Pons (tissue), 1 donor: ENCODE measurements at regions not wholly inside any gene's neighbourhood (a gene's known extent, or its start where the extent isn't known, plus 50 kb on each side); places are given as distances from the start of the nearest gene placed in this dataset.

Source experiments
- DNase-seq: peaks from one replicate; pipeline ENCODE4 v3.0.0-alpha.2; 2016; ENCODE audit warnings: low spot score

DNA sequence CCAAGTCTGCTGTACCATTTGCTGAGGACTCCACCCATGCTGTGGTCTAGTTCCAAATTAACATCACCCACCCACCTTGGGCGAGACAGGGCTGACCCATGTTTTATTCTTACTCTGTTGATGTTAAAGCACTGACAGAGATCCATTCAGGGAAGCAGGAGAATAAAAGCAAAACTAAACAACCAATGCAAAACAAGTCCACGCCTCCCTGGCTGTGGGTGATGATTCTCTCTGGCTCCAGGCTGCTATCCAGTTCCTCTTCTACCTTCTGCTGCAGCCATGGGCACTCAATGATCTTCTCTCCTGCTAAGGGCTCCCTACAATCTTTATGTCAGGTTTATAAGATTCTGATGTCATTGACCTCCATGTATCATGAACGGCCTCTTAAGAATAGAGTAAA lies 786.6 kb upstream of the ID2 start:
- no peak for DNase-seq

DNA sequence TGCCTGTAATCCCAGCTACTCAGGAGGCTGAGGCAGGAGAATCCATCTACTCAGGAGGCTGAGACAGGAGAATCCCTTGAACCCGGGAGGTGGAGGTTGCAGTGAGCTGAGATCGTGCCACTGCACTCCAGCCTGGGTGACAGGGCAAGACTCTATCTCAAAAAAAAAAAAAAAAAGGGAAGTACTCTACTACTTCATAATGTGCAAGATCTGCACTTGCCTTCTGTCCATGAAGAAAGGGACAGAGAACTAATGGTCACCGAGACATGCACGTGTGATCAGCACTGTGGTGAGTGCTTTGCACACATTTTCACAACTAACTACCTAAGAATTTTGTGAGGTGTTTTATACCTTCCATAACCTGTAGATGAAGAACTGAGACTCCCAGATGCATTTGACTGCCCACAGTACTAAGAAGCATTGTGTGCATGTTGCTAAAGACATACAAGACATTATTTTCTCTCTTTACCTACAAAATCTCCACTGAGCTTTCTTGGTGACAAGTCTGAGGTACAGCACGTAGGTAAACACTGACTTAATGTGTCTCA lies 784.8 kb upstream of the ID2 start:
- no peak for DNase-seq

DNA sequence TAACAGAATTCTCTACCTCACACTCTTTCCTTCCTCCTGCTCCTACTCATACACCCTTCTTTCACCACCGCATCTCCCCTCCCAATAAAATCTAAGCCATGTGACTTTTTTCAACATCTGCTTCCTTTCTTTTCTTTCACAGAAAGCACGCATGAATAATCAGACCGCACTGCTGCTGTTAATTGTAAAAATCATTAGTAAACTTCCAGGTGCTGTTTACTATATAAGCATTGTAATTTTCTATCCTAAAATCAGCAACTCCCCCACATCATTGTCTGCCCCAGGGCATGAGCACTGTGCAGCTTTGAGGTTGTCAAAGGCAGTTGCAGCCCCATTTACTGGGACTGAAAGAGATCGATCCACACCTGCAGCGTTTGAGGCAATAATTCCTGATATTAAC lies 782.6 kb upstream of the ID2 start:
- DNase-seq = no peak

DNA sequence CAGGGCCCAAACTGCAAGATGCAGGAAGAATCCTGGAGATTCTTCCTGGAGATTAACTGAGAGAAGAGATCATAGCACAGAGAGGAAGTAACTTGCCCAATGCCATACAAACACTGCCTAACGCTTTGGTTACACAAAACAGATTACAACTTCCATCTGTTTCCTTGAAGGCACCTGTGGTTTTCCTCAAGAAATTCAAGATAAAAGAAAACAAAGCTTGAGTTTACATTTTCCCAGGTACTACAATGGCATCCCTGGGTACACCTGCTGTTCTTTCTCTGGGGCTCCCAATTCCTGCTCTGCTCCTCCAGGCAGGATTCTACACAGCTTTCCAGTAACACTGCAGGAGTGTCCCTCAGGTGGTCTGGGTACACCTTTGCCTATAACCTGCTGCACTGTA lies 781.9 kb upstream of the ID2 start:
- no peak for DNase-seq

DNA sequence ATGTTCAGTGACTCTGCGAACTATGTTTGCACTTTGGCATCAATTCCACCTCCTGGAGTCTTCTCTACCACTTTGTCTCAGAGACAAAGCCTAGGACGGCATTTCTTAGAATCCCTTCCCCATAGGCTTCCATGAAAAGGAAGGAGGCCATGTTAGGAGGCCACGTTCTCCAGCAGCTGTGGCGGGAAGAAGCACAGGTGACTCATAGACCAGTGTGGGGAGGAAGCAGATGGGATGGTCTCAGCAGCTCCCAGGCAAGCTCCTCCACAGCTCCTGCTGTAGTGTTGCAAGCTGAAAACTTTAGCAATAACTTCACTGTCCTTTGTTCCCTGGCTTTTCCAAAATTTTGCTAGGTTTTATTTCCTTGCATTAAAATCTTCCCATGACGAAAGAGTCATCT lies 781.3 kb upstream of the ID2 start:
- DNase-seq = no peak

DNA sequence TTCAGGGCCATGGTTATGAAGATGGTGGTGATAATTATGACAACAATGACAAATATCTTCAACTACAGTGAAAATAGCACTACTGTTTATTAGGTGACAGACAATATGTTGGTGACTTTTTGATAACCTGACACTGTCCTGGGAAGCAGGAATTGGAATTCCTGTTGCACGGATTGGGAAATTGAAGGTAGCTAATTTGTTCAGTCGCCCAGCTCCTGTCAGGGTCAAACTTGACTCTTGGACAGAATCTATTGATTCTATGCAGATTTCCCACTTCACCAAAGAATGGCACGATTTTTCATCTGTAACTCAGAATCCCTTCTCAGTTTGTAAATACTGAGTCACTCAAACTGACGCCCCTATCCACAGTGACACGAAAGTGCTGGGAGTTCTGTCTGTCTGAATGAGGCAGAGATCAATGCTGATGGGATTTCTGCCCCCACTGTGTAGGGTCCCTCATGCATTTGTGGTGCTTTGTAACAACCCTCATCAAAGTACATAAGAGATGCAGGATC lies 779.5 kb upstream of the ID2 start:
- DNase-seq = no peak

DNA sequence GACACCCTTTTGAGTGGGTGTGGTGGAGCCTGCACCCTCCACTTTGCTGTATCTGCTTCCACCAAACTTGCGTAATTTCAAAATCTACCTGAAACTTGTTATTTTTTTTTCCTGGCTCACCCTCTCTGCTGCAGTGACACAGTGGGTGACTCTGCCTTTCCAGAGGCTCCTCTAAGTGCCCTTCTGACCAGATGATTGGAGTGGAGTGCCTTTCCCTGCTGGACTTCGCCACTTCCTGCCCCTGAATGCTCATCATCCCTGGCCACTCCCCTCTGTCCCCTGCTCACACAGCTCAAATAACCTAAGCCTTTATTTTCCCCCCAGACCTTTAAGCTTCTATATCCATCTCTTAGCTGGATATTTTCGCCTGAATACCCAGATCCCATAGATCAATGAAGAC lies 777.5 kb upstream of the ID2 start:
- DNase-seq = no peak

DNA sequence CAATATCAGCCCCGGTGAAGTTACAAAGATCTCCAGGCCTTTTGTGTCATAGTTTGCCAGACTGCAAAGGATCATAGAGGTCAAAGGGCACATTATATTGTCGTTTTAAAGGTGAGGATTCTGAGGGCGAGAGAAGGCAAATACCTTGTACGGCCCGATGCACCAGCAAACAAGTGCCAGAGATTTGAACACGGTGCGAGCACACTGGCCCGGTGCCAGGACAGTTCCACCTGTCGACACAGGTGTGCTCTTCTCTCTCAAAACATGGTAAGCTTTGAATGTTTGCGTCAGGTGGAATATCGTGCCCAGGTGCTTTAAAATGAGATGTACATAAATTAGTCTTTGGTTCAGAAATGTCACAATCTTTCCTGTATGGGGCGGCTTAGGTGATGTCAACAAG lies 776.1 kb upstream of the ID2 start:
- DNase-seq = no peak

DNA sequence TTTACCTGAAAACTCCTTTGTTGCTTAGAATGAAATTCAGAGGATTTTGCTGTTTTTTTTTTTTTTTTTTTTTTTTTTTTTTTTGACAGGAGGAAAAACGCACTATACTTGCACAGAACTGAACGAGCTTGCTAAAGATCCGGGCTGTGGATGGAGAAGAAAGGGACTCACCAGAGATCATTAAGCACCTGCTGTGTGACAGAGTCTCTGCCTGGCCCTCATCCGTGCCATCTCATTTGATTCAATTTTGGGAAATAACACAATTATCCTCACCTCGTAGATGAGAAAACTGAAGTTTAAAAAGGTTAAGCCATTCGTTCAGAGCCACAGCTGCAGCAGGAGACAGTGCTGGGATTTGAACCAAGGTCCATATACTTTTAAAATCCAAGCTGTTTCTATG lies 775.4 kb upstream of the ID2 start:
- no peak for DNase-seq

DNA sequence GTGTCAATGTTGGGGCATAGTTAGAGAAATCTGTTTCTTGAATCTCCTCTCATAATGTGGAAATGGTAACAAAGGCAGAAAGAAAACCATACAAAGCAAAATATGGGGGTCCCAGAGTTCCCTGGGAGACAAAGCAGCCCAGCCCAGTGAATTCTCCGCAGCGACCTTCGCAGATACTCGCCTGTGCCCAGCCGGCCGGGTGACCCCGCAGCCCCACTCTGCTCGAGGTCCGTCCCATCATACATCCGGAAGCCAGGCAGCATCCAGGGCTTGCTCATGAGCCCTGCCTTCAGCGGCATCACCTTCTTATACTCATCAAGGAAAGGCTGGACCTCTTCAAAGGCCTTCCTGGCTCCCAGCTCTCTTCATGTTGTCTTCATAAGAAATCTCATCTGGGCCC lies 774.8 kb upstream of the ID2 start:
- no peak for DNase-seq

DNA sequence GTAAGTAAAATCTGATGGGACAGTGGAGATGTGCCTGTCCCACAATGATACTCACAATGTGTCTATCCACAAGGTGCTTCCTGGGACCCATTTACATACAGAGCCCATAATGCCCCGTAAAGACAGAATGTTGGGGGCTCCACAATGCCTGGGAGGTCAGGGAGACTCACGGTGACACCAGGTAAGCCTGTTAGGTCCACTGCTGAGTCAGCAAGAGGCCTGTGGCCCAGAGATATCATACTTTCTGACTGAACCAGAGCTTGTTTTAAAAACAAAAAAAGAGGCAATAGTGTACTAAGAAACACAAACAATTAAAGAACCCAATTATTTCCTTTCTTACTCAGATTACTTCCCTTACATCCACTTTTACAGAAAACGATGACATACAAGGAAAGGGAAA lies 771.1 kb upstream of the ID2 start:
- no peak for DNase-seq

DNA sequence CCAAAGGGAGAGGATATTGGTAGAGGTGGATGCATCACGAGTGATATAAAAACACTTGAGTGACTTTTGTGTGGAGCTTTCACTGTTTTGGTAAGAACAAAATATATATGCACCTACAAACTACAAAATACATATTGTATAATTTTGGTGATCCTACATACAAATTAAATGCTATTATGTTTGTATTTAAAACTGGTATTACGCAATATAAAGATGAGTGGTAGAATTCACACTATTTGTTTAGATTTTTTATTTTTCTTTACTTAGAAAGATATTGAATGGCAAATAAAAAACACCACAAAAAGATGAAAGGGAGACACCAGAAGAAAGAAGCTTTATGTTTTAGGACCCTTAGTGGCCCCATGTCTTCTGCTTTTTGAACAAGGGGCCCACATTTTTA lies 770.7 kb upstream of the ID2 start:
- DNase-seq = no peak

DNA sequence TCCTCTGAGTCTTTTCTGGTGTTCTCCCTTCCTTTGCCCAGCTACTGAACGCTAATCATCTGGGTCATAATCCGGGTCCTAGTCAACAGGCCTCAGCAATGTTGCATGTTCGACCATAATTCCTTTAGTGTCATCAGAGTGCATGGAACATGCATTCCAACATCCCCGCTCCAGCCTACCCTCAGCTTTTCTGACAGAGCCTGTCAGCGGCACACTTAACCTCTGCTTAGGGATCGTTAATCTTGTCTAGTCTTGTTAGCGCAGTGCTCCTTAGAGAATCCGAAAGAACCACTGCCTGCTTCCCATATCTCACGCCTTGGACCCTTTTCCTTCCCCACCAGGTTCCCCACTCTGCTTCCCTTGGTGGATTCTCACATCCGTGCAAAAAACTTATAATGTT lies 767.9 kb upstream of the ID2 start:
- no peak for DNase-seq

DNA sequence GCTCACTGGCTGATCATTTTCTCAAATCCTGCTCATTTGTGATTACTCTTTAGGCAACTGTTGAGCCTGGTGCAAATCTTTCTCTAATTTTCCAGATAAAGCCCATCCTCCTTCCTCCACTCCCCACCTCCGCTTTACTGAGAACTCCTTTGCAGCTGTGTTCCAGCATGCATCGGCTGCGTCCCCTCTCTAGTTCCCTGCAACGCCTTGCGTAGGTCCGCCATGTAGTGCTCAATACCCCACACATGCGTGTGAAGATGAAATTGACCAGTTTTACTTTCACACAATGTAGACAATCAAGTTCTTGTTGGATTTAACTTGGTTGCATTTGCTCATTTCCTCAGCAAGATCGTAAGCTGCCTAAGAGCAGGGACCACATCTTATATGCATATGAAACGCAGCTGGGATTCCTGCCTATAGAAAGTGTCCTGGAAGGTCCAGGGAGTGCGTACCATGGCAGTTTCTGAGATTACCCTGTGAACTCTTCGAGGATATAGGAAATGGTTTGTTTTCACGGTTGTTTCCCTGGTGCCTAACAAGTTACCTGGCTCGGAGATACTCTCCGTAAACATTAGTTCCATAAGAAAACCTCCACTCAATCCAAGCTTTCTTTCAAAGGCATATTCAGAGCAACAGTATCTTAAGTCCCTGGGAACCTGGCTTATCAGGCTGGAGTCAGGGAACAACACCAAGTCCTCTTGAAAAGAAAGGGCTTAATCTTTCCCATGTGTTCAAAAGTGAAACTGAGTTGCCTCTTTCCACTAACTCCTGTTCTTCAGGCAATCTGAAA lies 766.4 kb upstream of the ID2 start:
- no peak for DNase-seq

DNA sequence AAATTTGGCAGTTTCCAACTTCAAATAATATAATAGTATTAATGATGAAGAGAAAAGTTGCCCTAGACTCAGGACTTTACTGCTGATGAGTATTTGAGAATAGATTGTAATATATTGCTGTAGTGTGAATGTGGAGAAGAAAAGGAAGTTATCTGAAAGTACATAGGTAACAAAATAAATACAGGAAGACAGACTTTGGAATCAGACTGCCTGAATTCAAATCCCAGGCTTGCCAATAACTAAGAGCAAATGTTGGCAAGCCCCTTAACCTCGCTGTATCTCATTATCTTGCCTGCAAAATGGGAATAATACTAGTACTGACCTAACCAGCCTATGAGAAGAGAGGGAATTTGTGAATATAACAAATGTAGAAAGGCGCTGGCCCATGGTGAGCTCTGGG lies 765.2 kb upstream of the ID2 start:
- no peak for DNase-seq

DNA sequence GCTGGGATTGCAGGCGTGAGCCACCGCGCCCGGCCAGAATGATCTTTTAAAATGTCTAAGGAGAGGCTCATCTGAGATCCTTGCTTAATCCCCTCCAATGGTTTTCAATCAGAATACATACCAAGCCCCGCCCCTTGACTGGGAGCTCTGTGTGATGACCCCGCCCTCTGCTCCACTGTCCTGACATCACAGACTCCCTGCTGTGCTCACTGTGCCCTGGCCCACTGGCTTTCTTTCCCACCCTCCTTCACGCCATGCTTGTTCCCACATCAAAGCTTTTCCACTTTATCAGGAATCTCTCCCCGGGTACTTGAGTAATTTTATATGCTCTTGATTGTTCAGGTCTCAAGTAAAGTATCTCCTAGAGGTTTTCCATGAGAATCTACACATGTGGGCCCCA lies 762.3 kb upstream of the ID2 start:
- no peak for DNase-seq

DNA sequence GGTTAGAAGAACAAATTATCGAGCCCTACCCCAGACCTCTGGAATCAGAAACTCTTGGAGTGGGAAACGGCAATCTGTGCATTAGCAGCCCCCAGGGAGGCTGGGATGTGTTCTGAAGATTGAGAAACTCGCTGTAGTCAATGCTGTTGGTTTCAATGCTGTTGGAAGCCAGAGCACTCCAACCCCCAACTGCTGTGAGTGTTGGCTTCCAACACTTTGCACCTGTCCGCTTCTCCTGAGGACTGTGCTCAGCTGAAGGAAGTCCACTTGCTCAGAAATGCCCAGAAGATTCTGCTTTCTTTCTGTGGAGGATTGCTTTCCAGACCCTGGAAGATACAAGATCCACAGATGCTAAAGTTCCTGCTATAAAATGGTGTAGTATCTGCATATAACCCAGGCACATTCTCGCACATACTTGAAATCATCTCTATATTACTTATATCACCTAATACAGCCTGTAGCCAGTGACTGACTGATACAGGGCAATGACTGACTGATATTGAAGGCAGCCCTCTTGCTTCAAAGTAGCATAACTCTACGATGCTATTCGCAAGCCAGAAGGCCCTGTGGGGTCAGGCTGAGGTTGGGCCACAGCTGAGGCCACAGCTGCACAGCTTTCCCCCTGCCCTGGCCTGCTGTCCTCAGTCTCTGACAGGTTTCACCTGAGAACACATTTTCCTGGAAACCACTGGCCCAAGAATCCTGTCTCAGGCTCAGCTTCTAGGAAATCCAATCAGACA lies 757.7 kb upstream of the ID2 start:
- no peak for DNase-seq

DNA sequence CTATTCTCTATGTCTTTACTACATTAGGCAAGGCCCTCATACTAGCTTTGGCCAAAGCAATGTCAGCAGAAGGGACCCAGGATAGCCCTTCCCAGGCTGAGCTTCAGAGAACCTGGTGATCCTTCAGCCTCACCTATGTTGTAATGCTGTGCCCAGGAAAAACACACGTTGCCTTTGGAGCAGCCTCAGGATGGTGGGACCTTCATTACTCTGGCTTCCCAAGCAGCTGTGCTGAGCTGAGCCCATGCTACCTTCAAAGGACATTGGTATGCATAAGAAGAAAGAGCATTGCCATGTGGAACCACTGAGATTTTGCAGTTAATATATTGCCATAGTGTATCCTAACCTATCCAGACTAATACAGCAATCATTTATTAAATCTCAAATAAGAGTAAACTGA lies 756.4 kb upstream of the ID2 start:
- DNase-seq = no peak

DNA sequence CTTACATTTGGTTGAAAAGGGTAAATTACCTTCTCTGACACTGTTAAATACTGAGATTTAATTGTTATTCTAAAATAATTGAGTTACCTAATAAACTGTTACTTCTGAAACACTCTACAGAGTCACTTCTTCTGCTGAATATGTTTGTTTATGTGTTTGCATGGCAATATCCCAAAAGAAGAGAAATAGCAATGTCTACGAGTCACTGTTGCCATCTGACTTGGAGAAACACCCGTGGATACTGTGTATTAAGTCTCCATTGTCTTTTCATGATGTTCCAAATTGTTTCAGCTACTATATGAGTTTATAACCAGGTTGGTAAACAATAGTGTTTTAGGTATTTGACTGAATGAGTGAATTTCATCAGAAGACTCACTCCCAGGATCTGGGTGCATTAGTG lies 754.2 kb upstream of the ID2 start:
- no peak for DNase-seq

DNA sequence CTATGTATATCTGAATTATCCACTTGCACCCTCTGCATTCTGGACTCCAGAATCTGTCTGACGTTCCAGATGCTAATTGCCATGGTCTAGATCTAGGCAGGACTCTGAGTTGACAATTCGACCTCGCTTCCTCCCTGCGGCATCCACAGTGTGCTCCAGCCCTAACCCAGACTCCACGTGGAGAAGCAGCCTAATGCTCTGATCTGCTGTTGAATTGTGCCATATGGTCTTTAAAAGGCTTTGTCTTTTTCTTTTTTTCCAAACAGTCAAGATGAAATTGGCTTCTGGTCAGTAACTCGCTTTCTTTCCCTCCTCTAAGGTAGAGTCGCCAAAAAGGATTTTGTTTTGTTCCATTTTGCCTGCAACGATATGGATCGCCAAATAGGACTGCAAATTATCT lies 752.6 kb upstream of the ID2 start:
- no peak for DNase-seq

DNA sequence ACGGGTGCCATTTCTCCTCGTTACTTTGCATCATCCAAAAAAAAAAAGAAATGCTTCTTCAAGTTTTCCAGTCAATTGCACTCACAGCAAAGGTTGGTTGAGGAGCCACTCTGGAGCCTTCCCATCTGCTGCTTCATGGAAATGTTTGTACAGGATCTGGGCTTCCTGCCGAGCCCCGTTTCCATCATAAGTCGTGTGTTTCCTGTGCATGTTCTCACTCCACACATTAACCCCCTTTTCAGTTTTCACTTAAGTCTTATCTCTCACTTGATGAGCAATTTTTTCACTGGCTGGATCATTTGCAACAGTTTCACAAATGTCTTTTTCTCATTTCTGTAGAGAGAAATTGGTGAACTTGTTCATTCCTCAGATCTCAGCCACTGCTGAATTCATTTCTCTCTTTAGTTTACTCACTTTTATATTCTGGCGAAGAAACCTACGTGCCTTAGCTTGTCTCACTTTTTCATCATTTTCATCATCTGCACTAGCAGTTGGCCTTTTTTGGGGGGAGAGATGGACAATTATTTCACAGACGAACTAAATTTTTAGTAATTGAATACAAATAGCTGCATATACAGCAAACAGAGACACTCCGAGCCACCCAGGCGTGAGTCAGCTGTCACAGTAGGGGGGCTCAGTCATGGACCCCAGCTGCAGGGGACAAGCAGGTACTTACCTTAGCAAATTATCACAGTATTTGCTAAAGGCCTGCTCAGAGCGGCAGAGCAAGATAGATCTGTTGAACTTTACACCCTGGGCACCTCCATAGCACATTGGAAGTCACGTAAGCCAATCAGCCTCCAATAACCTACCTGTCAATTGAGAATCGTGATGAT lies 750.8 kb upstream of the ID2 start:
- no peak for DNase-seq

DNA sequence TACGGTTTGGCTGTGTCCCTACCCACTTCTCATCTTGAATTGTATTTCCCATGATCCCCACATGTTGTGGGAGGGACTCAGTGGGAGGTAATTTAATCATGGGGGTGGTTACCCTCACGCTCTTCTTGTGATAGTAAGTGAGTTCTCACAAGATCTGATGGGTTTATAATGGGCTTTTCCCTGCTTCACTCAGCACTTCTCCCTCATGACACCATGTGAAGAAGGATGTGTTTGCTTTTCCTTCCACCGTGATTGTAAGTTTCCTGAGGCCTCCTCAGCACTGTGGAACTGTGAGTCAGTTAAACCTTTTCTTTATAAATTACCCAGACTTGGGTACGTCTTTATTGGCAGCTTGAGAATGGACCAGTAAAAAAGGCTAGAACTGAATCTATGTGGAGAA lies 750.0 kb upstream of the ID2 start:
- no peak for DNase-seq

DNA sequence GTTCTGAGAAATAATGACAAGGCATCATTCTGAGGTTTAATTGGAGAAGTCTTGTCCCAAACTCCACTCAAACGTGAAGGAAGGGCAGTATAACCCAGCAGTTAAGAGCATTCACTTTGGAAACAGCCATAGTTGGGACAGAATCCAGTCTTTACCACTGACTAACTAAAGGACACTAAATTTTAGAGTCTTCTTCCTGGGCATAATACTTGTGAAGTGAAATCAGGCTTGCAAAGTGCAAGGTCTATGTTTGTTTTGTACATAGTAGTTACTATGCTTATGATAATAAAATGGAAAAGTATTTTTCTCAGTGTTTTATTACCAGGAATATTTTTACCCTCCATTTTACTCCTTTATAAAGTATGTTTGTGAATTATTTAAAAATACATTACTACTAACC lies 748.2 kb upstream of the ID2 start:
- DNase-seq = no peak
